ENCODE measurements at regions not wholly inside any gene's neighbourhood (a gene's known extent, or its start where the extent isn't known, plus 50 kb on each side); places are given as distances from the start of the nearest gene placed in this dataset.

GRCh38 chr10:130432850-130433249, 296.7 kb downstream of the GLRX3 start:
- H3K4me3 ChIP-seq, result no peak overlapping the region
- no peaks in the 10 kb centered on the region for H3K36me3 ChIP-seq
- DNase-seq (ENCODE audit: low spot score in 2 of 2), result no peak
- intact Hi-C loops (cut with DNase I; ENCODE audit: low total_unique reads), result no loop called here
- H3K27ac ChIP-seq, result no peak overlapping the region
- no peaks in the 10 kb centered on the region for H3K27me3 ChIP-seq
- H3K4me1 ChIP-seq, result no peaks in the 10 kb centered on the region
- no peak for TF ChIP-seq CTCF (IDR thresholded peaks at IDR 0.05)
- no peak for TF ChIP-seq POLR2AphosphoS5 (IDR thresholded peaks at IDR 0.05)
- no peak for TF ChIP-seq POLR2A (IDR thresholded peaks at IDR 0.05)
- H3K9me3 ChIP-seq, result no peaks in the 10 kb centered on the region

- Histone ChIP-seq H3K36me3 (no peaks in the 10 kb centered on the region), H3K27me3 (no peaks in the 10 kb centered on the region), H3K4me1 (no peaks in the 10 kb centered on the region), H3K9me3 (no peaks in the 10 kb centered on the region), H3K27ac (no peak overlapping the region), H3K4me3 (no peak overlapping the region)
- DNase-seq (ENCODE audit: low spot score in 2 of 2), result no peak
- intact Hi-C loops (cut with DNase I; ENCODE audit: low total_unique reads), result no loop called here
- TF ChIP-seq POLR2AphosphoS5 (IDR thresholded peaks at IDR 0.05) (no peak), POLR2A (IDR thresholded peaks at IDR 0.05) (no peak), CTCF (IDR thresholded peaks at IDR 0.05) (no peak)
Measured at GRCh38 chr10:130434446-130435385, 298.5 kb downstream of the GLRX3 start.

DNA sequence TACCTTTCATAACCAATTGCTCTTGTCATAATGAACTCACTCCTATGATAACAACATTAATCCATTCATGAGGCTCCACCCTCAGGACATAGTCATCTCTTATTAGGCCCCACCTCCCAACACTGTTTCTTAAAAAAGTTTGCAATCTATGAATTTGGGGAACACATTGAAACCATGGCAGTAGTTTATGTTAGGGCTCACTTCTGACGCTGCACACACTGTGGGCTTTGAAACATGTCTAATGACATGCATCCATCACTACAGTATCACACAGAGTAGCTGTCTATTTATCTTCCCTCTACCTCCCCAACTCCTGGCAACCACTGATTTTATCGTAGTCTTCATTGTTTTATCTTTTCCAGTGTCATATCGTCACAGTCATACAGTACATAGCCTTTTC, 299.8 kb downstream of the GLRX3 start:
- intact Hi-C loops (cut with DNase I; ENCODE audit: low total_unique reads), result no loop called here
- Histone ChIP-seq H3K9me3 (no peaks in the 10 kb centered on the region), H3K27ac (no peak overlapping the region), H3K36me3 (no peaks in the 10 kb centered on the region), H3K27me3 (no peaks in the 10 kb centered on the region), H3K4me3 (no peak overlapping the region), H3K4me1 (no peaks in the 10 kb centered on the region)
- no peak for DNase-seq (ENCODE audit: low spot score in 2 of 2)
- no peak for TF ChIP-seq POLR2AphosphoS5 (IDR thresholded peaks at IDR 0.05)
- no peak for TF ChIP-seq CTCF (IDR thresholded peaks at IDR 0.05)
- no peak for TF ChIP-seq POLR2A (IDR thresholded peaks at IDR 0.05)

DNA sequence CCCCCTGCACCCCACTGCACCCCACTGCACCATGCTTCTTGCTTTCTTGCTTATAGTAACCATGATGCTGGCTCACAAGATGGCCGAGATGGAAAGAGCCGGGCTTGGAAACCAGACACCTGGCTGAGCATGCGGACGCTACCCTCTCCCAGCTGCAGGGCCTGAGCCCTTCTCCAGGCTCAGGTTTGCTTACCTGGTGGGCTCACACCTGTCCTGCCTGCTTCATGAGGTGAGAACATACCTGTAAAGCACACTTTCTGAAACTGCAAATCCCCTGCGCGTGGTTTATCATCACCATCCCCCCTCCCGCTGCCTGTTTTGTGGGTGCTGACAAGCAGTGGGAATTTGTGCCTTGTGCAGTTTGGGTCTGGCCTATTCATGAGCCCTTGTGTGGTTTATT, 302.7 kb downstream of the GLRX3 start:
- TF ChIP-seq POLR2A (IDR thresholded peaks at IDR 0.05) (no peak), CTCF (IDR thresholded peaks at IDR 0.05) (no peak), POLR2AphosphoS5 (IDR thresholded peaks at IDR 0.05) (no peak)
- Histone ChIP-seq H3K9me3 (no peaks in the 10 kb centered on the region), H3K4me3 (no peak overlapping the region), H3K27me3 (no peaks in the 10 kb centered on the region), H3K36me3 (no peaks in the 10 kb centered on the region), H3K27ac (no peak overlapping the region), H3K4me1 (no peaks in the 10 kb centered on the region)
- intact Hi-C loops (cut with DNase I; ENCODE audit: low total_unique reads), result no loop called here
- no peak for DNase-seq (ENCODE audit: low spot score in 2 of 2)

GRCh38 chr10:130439766-130440165, 303.6 kb downstream of the GLRX3 start:
- Histone ChIP-seq H3K9me3 (no peaks in the 10 kb centered on the region), H3K27me3 (no peaks in the 10 kb centered on the region), H3K4me1 (no peaks in the 10 kb centered on the region), H3K27ac (no peak overlapping the region), H3K36me3 (no peaks in the 10 kb centered on the region), H3K4me3 (no peak overlapping the region)
- TF ChIP-seq POLR2AphosphoS5 (IDR thresholded peaks at IDR 0.05) (no peak), CTCF (IDR thresholded peaks at IDR 0.05) (no peak), POLR2A (IDR thresholded peaks at IDR 0.05) (no peak)
- DNase-seq (ENCODE audit: low spot score in 2 of 2), result no peak
- intact Hi-C loops (cut with DNase I; ENCODE audit: low total_unique reads), result no loop called here
